ENCODE measurements at regions not wholly inside any gene's neighbourhood (a gene's known extent, or its start where the extent isn't known, plus 50 kb on each side); places are given as distances from the start of the nearest gene placed in this dataset.

DNA sequence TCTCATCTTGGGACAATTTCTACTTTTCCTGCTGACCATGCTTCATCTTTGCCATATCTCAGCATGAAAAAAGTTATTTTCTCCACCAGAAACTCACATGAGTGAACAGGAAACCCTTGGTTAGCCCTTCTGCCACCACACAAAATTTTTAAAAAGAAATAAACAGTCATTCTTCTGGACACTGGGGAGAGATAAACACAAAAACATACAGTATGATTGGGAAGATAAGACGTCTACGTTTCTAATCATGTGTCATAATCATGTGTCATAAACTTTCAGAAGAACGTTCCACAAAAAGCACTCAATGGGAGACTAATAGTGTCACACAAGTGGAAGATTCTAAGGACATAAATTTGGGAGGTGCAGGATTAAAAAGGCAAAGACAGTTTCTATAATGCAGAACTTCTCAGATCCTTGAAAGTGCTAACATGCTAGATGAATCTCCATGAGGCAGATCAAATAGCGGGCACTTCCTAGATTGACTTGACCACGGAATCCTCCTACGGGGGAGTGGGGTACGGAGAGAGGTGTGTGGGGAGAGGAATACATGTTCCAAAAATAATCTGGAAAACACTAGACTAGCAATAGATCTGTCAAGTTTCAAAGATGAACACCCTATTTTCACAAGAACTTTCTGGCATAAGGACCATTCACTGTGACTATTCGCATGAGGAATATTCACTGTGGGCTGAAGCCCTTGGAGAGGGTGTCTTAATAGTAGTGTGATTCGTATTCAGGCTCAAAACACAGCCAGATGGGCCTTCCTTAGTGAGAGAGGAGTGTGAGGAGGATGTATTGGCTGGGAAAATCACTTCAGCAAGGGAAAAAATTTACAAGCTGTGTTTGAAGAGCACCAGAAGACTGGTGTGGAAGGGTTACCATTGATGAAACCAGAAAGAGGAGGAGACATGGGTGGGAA is 206.7 kb downstream of the SETD4 start:
- no peak overlapping the region for H3K9ac ChIP-seq (ENCODE audit: low read depth, low read length, poor library complexity, severe bottlenecking)
- TF ChIP-seq EZH2phosphoT487 (IDR thresholded peaks at IDR 0.05; ENCODE audit: borderline replicate concordance) = no peak
- TF ChIP-seq, protein P1, sequence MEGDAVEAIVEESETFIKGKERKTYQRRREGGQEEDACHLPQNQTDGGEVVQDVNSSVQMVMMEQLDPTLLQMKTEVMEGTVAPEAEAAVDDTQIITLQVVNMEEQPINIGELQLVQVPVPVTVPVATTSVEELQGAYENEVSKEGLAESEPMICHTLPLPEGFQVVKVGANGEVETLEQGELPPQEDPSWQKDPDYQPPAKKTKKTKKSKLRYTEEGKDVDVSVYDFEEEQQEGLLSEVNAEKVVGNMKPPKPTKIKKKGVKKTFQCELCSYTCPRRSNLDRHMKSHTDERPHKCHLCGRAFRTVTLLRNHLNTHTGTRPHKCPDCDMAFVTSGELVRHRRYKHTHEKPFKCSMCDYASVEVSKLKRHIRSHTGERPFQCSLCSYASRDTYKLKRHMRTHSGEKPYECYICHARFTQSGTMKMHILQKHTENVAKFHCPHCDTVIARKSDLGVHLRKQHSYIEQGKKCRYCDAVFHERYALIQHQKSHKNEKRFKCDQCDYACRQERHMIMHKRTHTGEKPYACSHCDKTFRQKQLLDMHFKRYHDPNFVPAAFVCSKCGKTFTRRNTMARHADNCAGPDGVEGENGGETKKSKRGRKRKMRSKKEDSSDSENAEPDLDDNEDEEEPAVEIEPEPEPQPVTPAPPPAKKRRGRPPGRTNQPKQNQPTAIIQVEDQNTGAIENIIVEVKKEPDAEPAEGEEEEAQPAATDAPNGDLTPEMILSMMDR (conservative IDR thresholded peaks at IDR 0.05; ENCODE audit: low read length) = no peak
- no peaks in the 10 kb centered on the region for H3K36me3 ChIP-seq (ENCODE audit: insufficient read depth, low read length)
- no peak overlapping the region for H3K4me2 ChIP-seq (ENCODE audit: low read depth, low read length, poor library complexity, severe bottlenecking)
- no peaks in the 10 kb centered on the region for H3K9me3 ChIP-seq (ENCODE audit: insufficient read depth, low read depth, low read length)
- H3K9me2 ChIP-seq (replicated peaks; ENCODE audit: low read depth, low read length) = no peaks in the 10 kb centered on the region
- no peak overlapping the region for H3K4me3 ChIP-seq (ENCODE audit: low read length, poor library complexity, severe bottlenecking)
- no peaks in the 10 kb centered on the region for H3K4me1 ChIP-seq (ENCODE audit: insufficient read depth, low read length, poor library complexity, severe bottlenecking)
- no peaks in the 10 kb centered on the region for H3F3A ChIP-seq (ENCODE audit: low read depth)
- H3K27me3 ChIP-seq (ENCODE audit: insufficient read depth, low read length, poor library complexity, severe bottlenecking) = no peaks in the 10 kb centered on the region
- no peaks in the 10 kb centered on the region for H3K79me2 ChIP-seq (ENCODE audit: insufficient read depth, low read length)
- H4K20me1 ChIP-seq (ENCODE audit: insufficient read depth, low read length, poor library complexity, severe bottlenecking) = no peaks in the 10 kb centered on the region
- no peak overlapping the region for H2AFZ ChIP-seq (ENCODE audit: low read length)

DNA sequence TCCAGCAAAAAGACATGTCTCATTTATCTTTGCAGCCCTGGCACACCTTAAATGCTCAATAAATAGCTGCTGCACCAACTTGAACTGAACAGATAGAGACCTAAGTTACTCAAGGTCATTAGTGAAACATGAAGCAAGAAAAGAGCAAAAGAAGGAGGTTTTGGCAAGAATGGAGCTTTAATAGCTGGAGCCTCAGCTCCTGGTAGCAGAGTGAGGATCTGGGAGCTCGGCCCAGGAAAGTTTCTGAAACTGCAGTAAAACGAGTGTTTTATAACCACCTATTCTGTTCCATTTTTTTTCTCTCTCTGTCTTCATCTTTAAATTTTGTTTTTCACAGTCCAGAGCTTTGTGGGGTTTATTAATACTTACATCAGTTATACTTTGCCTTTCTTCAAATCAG is 207.5 kb downstream of the SETD4 start:
- H3K4me1 ChIP-seq (ENCODE audit: insufficient read depth, low read length, poor library complexity, severe bottlenecking) = no peaks in the 10 kb centered on the region
- H3K36me3 ChIP-seq (ENCODE audit: insufficient read depth, low read length) = no peaks in the 10 kb centered on the region
- H3K9me2 ChIP-seq (replicated peaks; ENCODE audit: low read depth, low read length) = no peaks in the 10 kb centered on the region
- TF ChIP-seq EZH2phosphoT487 (IDR thresholded peaks at IDR 0.05; ENCODE audit: borderline replicate concordance) = no peak
- TF ChIP-seq, protein P1 (conservative IDR thresholded peaks at IDR 0.05; ENCODE audit: low read length) = no peak
- H3K79me2 ChIP-seq (ENCODE audit: insufficient read depth, low read length) = no peaks in the 10 kb centered on the region
- no peak overlapping the region for H2AFZ ChIP-seq (ENCODE audit: low read length)
- no peak overlapping the region for H3K4me2 ChIP-seq (ENCODE audit: low read depth, low read length, poor library complexity, severe bottlenecking)
- H4K20me1 ChIP-seq (ENCODE audit: insufficient read depth, low read length, poor library complexity, severe bottlenecking) = no peaks in the 10 kb centered on the region
- no peaks in the 10 kb centered on the region for H3K9me3 ChIP-seq (ENCODE audit: insufficient read depth, low read depth, low read length)
- H3F3A ChIP-seq (ENCODE audit: low read depth) = no peaks in the 10 kb centered on the region
- no peak overlapping the region for H3K4me3 ChIP-seq (ENCODE audit: low read length, poor library complexity, severe bottlenecking)
- H3K27me3 ChIP-seq (ENCODE audit: insufficient read depth, low read length, poor library complexity, severe bottlenecking) = no peaks in the 10 kb centered on the region
- no peak overlapping the region for H3K9ac ChIP-seq (ENCODE audit: low read depth, low read length, poor library complexity, severe bottlenecking)

DNA sequence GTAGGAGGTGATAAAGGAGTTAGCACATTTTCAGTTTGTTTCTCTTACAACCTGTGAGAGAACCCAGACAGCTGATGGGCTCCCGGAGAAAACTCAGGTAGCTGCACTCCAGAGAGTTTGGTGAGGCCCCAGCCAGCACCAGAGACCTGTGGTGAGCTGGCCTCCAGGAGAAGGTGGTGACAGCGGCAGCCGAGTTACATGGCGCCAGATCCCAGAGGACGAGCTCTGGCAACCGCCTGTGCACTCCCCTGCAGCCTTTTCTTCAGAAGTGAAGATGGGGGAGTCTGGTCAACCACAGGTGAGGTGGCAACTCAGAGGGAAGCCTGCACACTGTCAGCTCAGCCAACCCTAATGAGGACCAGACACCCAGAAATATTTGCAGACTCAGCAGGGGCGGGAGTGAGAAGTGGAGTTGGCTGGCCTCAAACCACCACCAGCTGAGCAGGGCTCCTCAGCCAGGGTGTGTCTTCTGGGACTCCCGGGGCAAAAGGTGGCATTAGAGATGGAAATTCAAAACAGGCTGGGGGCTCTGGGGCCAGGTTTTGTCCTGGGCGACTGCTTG is 209.7 kb downstream of the SETD4 start:
- Histone ChIP-seq H3K36me3 (ENCODE audit: insufficient read depth, low read length) (no peaks in the 10 kb centered on the region), H3K9me3 (ENCODE audit: insufficient read depth, low read depth, low read length) (no peaks in the 10 kb centered on the region), H4K20me1 (ENCODE audit: insufficient read depth, low read length, poor library complexity, severe bottlenecking) (no peaks in the 10 kb centered on the region), H3K4me1 (ENCODE audit: insufficient read depth, low read length, poor library complexity, severe bottlenecking) (no peaks in the 10 kb centered on the region), H2AFZ (ENCODE audit: low read length) (no peak overlapping the region), H3K4me3 (ENCODE audit: low read length, poor library complexity, severe bottlenecking) (no peak overlapping the region), H3K4me2 (ENCODE audit: low read depth, low read length, poor library complexity, severe bottlenecking) (no peak overlapping the region), H3K9me2 (replicated peaks; ENCODE audit: low read depth, low read length) (no peaks in the 10 kb centered on the region), H3K27me3 (ENCODE audit: insufficient read depth, low read length, poor library complexity, severe bottlenecking) (no peaks in the 10 kb centered on the region), H3F3A (ENCODE audit: low read depth) (no peaks in the 10 kb centered on the region), H3K9ac (ENCODE audit: low read depth, low read length, poor library complexity, severe bottlenecking) (no peak overlapping the region), H3K79me2 (ENCODE audit: insufficient read depth, low read length) (no peaks in the 10 kb centered on the region)
- TF ChIP-seq, protein P1 (conservative IDR thresholded peaks at IDR 0.05; ENCODE audit: low read length) = no peak
- no peak for TF ChIP-seq EZH2phosphoT487 (IDR thresholded peaks at IDR 0.05; ENCODE audit: borderline replicate concordance)
